Duodenal mucosa (tissue), 2 donors: ENCODE measurements at regions not wholly inside any gene's neighbourhood (a gene's known extent, or its start where the extent isn't known, plus 50 kb on each side); places are given as distances from the start of the nearest gene placed in this dataset.

Source experiments
- H3K27ac ChIP-seq: one replicate; pipeline ENCODE4 v1.7.0; 2013; ENCODE audit warnings: low read depth, low read length
- H3K27me3 ChIP-seq, 2 donors: one replicate each; pipeline ENCODE4 v1.7.0; 2013; ENCODE audit warnings: low read length in 2 of 2, control low read depth in 1 of 2; ENCODE audit not compliant: insufficient read depth in 2 of 2, control insufficient read depth in 1 of 2
- H3K36me3 ChIP-seq, 2 donors: one replicate each; pipeline ENCODE4 v1.7.0; 2013; ENCODE audit warnings: low read length in 2 of 2, control low read depth in 1 of 2; ENCODE audit not compliant: insufficient read depth in 2 of 2, control insufficient read depth in 1 of 2
- H3K4me1 ChIP-seq, 2 donors: one replicate each; pipeline ENCODE4 v1.7.0; 2013; ENCODE audit warnings: low read length in 2 of 2, control low read depth in 1 of 2; ENCODE audit not compliant: insufficient read depth in 2 of 2, control insufficient read depth in 1 of 2
- H3K4me3 ChIP-seq, 2 donors: one replicate each; pipeline ENCODE4 v1.7.0; 2013; ENCODE audit warnings: low read length in 2 of 2, low read depth in 1 of 2
- H3K9ac ChIP-seq, 2 donors: one replicate each; pipeline ENCODE4 v1.7.0; 2013; ENCODE audit warnings: low read length in 2 of 2, low read depth in 1 of 2
- H3K9me3 ChIP-seq, 2 donors: one replicate each; pipeline ENCODE4 v1.7.0; 2013; ENCODE audit warnings: low read length in 2 of 2, control low read depth in 1 of 2; ENCODE audit not compliant: control insufficient read depth in 1 of 2

- H3K4me3 ChIP-seq = no peak overlapping the region
- H3K9ac ChIP-seq = no peak overlapping the region
- no peaks in the 10 kb centered on the region for H3K27me3 ChIP-seq
- no peak overlapping the region for H3K27ac ChIP-seq
- no peaks in the 10 kb centered on the region for H3K36me3 ChIP-seq
- H3K9me3 ChIP-seq = peaks cover 3 to 4% of the 10 kb centered on the region in 2 donors
- H3K4me1 ChIP-seq = no peaks in the 10 kb centered on the region
Measured at GRCh38 chr3:945738-946137, 147.1 kb upstream of the CNTN6 start.

GRCh38 chr3:952906-953305 is 139.9 kb upstream of the CNTN6 start:
- Histone ChIP-seq H3K9me3 (peaks cover 0 to 9% of the 10 kb centered on the region in 2 donors), H3K4me1 (no peaks in the 10 kb centered on the region), H3K27ac (no peak overlapping the region), H3K27me3 (no peaks in the 10 kb centered on the region), H3K36me3 (no peaks in the 10 kb centered on the region), H3K4me3 (no peak overlapping the region), H3K9ac (no peak overlapping the region)

DNA sequence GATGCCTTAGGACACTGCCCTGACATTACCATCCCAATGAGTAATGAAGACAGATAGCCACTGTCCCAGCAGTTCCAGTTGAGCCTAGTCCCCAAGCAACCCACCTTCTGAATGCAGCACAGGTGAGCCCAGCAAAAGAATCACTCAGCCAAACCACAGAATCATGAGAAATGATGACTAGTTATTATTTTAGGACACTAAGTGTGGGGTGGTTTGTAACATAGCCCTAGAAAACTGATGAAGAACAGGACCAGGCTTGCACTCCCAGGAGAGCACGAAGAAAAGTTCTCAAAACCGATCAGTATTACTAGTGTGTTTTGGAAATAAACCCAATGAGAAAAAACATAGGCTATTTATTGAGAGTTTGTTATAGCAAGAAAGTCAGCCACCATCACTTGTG is 129.6 kb upstream of the CNTN6 start:
- no peak overlapping the region for H3K9ac ChIP-seq
- H3K4me3 ChIP-seq = no peak overlapping the region
- H3K4me1 ChIP-seq = no peaks in the 10 kb centered on the region
- H3K27ac ChIP-seq = no peak overlapping the region
- no peaks in the 10 kb centered on the region for H3K27me3 ChIP-seq
- no peaks in the 10 kb centered on the region for H3K36me3 ChIP-seq
- peaks cover 8 to 16% of the 10 kb centered on the region in 2 donors for H3K9me3 ChIP-seq

GRCh38 chr3:963755-964154 is 129.1 kb upstream of the CNTN6 start:
- H3K9me3 ChIP-seq = peaks cover 8 to 16% of the 10 kb centered on the region in 2 donors
- H3K4me1 ChIP-seq = no peaks in the 10 kb centered on the region
- no peak overlapping the region for H3K9ac ChIP-seq
- H3K4me3 ChIP-seq = no peak overlapping the region
- H3K27me3 ChIP-seq = no peaks in the 10 kb centered on the region
- no peak overlapping the region for H3K27ac ChIP-seq
- no peaks in the 10 kb centered on the region for H3K36me3 ChIP-seq

- no peak overlapping the region for H3K4me3 ChIP-seq
- H3K27ac ChIP-seq = no peak overlapping the region
- H3K27me3 ChIP-seq = no peaks in the 10 kb centered on the region
- H3K4me1 ChIP-seq = no peaks in the 10 kb centered on the region
- peaks cover 0 to 10% of the 10 kb centered on the region in 2 donors for H3K9me3 ChIP-seq
- H3K9ac ChIP-seq = no peak overlapping the region
- H3K36me3 ChIP-seq = no peaks in the 10 kb centered on the region
Measured at GRCh38 chr3:965826-966225, 127.0 kb upstream of the CNTN6 start.

DNA sequence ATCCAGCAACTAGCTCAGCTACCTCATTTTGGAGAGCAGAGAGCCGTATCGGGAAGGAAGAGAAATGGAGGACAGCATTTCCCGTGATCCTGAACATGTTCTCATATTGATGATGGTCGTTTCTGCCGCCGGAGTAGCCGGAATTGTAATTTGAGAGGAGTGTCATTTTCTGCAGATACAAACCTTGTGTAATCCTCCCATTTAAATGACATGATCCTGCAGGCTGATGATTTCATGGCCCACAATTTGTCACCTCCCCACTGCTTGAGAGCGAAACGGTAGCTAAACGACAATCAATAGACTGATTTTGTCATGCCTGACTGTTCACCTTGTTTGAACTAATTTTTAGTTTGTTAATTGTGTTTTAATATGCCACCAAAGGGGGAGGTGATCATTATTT is 126.5 kb upstream of the CNTN6 start:
- H3K4me3 ChIP-seq = no peak overlapping the region
- H3K27ac ChIP-seq = no peak overlapping the region
- no peaks in the 10 kb centered on the region for H3K4me1 ChIP-seq
- H3K9me3 ChIP-seq = peaks cover under 1 to 11% of the 10 kb centered on the region in 2 donors
- no peaks in the 10 kb centered on the region for H3K27me3 ChIP-seq
- no peaks in the 10 kb centered on the region for H3K36me3 ChIP-seq
- H3K9ac ChIP-seq = no peak overlapping the region

GRCh38 chr3:973340-973739 is 119.5 kb upstream of the CNTN6 start:
- Histone ChIP-seq H3K9me3 (peaks cover 4 to 19% of the 10 kb centered on the region in 2 donors), H3K4me1 (no peaks in the 10 kb centered on the region), H3K27me3 (no peaks in the 10 kb centered on the region), H3K9ac (no peak overlapping the region), H3K36me3 (no peaks in the 10 kb centered on the region), H3K27ac (no peak overlapping the region), H3K4me3 (no peak overlapping the region)

GRCh38 chr3:976006-976405 is 116.8 kb upstream of the CNTN6 start:
- Histone ChIP-seq H3K9me3 (peaks cover 13 to 19% of the 10 kb centered on the region in 2 donors), H3K36me3 (no peaks in the 10 kb centered on the region), H3K27me3 (no peaks in the 10 kb centered on the region), H3K4me1 (no peaks in the 10 kb centered on the region), H3K27ac (no peak overlapping the region), H3K4me3 (no peak overlapping the region), H3K9ac (no peak overlapping the region)

DNA sequence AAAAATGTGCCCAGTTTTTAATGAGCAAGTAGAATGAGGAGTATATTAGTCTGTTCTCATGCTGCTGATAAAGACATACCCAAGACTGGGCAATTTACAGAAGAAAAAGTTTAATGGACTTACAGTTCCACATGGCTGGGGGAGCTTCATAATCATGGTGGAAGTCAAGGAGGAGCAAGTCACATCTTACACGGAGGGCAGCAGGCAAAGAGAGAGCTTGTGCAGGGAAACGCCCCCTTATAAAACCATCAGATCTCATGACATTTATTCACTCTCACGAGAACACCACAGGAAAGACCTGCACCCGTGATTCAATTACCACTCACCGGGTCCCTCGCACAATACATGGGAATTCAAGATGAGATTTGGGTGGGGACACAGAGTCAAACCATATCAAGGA is 111.7 kb upstream of the CNTN6 start:
- Histone ChIP-seq H3K36me3 (no peaks in the 10 kb centered on the region), H3K9ac (no peak overlapping the region), H3K27me3 (no peaks in the 10 kb centered on the region), H3K4me3 (no peak overlapping the region), H3K9me3 (peaks cover 0 to 17% of the 10 kb centered on the region in 2 donors), H3K27ac (no peak overlapping the region), H3K4me1 (no peaks in the 10 kb centered on the region)

GRCh38 chr3:988785-989184 is 104.0 kb upstream of the CNTN6 start:
- no peaks in the 10 kb centered on the region for H3K36me3 ChIP-seq
- no peaks in the 10 kb centered on the region for H3K4me1 ChIP-seq
- no peak overlapping the region for H3K9ac ChIP-seq
- H3K27me3 ChIP-seq = no peaks in the 10 kb centered on the region
- H3K9me3 ChIP-seq = peaks cover 5 to 6% of the 10 kb centered on the region in 2 donors
- no peak overlapping the region for H3K4me3 ChIP-seq
- H3K27ac ChIP-seq = no peak overlapping the region

- Histone ChIP-seq H3K4me1 (no peaks in the 10 kb centered on the region), H3K9me3 (peaks cover 6 to 8% of the 10 kb centered on the region in 2 donors), H3K36me3 (no peaks in the 10 kb centered on the region), H3K4me3 (no peak overlapping the region), H3K27ac (no peak overlapping the region), H3K27me3 (no peaks in the 10 kb centered on the region), H3K9ac (no peak overlapping the region)
Measured at GRCh38 chr3:992871-993270, 100.0 kb upstream of the CNTN6 start.
